A673 (cell line): ENCODE measurements at regions not wholly inside any gene's neighbourhood (a gene's known extent, or its start where the extent isn't known, plus 50 kb on each side); places are given as distances from the start of the nearest gene placed in this dataset.

Experiments
- EZH2 ChIP-seq: fragments of 200-600 bp; sonication (generic); IDR thresholded peaks from 2 replicates; pipeline ENCODE4 v1.6.1; 2017; ENCODE audit warnings: borderline replicate concordance, low read depth, mild to moderate bottlenecking, mixed read lengths, antibody characterized with exemption, low read length; ENCODE audit not compliant: poor library complexity, severe bottlenecking
- TF ChIP-seq, protein P1 (sequence below): fragments of 300-800, 200-600 bp; sonication (generic); conservative IDR thresholded peaks from 2 replicates; pipeline ENCODE4 v1.5.1; 2017; ENCODE audit warnings: low read depth, mild to moderate bottlenecking, antibody characterized with exemption, low read length, moderate library complexity, mixed read lengths

DNA sequence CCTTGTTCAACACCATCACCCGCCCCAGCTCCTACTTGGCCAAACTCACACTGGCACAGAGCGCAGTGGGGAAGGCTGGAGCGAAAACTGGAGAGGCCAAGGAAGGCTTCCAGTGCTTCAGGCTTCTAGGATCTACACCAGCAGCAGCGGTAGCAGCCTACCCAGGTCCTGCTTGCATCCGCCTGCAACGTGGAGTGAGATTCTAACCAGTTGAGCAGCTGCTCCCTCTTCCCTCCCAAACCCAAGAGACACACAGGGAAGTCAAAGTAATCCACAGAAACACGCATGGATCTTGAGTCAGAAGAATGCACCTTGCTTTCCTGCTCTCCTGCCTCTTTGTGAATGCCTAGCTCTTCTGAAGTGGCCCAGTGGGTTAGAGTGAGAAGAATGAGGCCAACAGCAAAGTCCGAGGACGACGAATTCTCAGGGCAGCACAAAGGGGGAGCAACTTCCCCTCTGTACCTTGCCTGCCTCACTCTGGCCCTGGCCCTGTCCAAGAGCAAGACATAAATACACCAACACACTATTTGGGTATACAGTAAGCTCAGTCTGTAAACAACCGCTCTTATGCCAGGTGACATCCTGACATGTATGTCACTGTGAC lies 95.9 kb upstream of the FOXQ1 start:
- no peak for TF ChIP-seq EZH2
- TF ChIP-seq, protein P1, sequence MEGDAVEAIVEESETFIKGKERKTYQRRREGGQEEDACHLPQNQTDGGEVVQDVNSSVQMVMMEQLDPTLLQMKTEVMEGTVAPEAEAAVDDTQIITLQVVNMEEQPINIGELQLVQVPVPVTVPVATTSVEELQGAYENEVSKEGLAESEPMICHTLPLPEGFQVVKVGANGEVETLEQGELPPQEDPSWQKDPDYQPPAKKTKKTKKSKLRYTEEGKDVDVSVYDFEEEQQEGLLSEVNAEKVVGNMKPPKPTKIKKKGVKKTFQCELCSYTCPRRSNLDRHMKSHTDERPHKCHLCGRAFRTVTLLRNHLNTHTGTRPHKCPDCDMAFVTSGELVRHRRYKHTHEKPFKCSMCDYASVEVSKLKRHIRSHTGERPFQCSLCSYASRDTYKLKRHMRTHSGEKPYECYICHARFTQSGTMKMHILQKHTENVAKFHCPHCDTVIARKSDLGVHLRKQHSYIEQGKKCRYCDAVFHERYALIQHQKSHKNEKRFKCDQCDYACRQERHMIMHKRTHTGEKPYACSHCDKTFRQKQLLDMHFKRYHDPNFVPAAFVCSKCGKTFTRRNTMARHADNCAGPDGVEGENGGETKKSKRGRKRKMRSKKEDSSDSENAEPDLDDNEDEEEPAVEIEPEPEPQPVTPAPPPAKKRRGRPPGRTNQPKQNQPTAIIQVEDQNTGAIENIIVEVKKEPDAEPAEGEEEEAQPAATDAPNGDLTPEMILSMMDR = no peak
